Neuron (in vitro differentiated cells): ENCODE measurements at regions not wholly inside any gene's neighbourhood (a gene's known extent, or its start where the extent isn't known, plus 50 kb on each side); places are given as distances from the start of the nearest gene placed in this dataset.
"Not testable (repeated sequence)": the region's sequence is repeated elsewhere in the genome, so short reads cannot be mapped to it uniquely, and the experiment has no call there.

Experiments used
- H2AFZ ChIP-seq: one replicate; pipeline ENCODE4 v1.6.1; 2013; ENCODE audit warnings: low read depth, mild to moderate bottlenecking, inconsistent platforms, low read length, moderate library complexity
- H3K27me3 ChIP-seq: one replicate; pipeline ENCODE4 v1.6.1; 2013; ENCODE audit warnings: low read length; ENCODE audit not compliant: insufficient read depth
- H3K36me3 ChIP-seq: one replicate; pipeline ENCODE4 v1.6.1; 2013; ENCODE audit warnings: low read length; ENCODE audit not compliant: insufficient read depth
- H3K4me1 ChIP-seq: one replicate; pipeline ENCODE4 v1.6.1; 2013; ENCODE audit warnings: low read length; ENCODE audit not compliant: insufficient read depth
- H3K4me3 ChIP-seq: 2 replicates; pipeline ENCODE4 v1.5.1; 2013; ENCODE audit warnings: mild to moderate bottlenecking, low read length, moderate library complexity
- H3K9me3 ChIP-seq: one replicate; pipeline ENCODE4 v1.6.1; 2013; ENCODE audit warnings: low read length

GRCh38 chr4:189001283-189001970 is 862.2 kb downstream of the TRIML1 start:
- Histone ChIP-seq H3K27me3 (no peaks in the 10 kb centered on the region), H3K4me1 (no peaks in the 10 kb centered on the region), H2AFZ (no peak overlapping the region), H3K9me3 (no peaks in the 10 kb centered on the region), H3K4me3 (no peak overlapping the region), H3K36me3 (no peaks in the 10 kb centered on the region)

GRCh38 chr4:189001971-189002450 is 862.8 kb downstream of the TRIML1 start:
- H3K4me1 ChIP-seq: no peaks in the 10 kb centered on the region
- no peaks in the 10 kb centered on the region for H3K27me3 ChIP-seq
- H2AFZ ChIP-seq: no peak overlapping the region
- no peak overlapping the region for H3K4me3 ChIP-seq
- no peaks in the 10 kb centered on the region for H3K36me3 ChIP-seq
- H3K9me3 ChIP-seq: no peaks in the 10 kb centered on the region

DNA sequence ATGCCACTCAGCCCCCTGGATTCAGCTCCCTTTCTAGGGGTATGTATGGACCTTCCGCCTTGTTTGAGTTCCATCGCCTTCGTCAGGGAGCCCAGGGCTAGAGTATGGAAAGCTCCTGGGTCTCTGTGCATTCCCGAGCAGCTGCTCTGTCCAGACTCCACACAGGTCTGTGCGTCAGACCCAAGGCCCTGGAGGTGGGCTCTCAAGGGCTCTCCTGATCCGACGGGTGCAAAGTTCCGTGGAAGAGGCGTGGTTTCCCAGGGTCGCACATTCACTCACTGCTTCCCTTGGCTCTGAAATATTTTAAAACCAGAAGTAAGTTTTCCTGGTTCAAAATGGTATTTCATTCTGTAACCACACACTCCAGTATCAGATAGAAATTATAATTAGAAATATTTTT is 863.2 kb downstream of the TRIML1 start:
- Histone ChIP-seq H2AFZ (no peak overlapping the region), H3K4me1 (no peaks in the 10 kb centered on the region), H3K9me3 (no peaks in the 10 kb centered on the region), H3K27me3 (no peaks in the 10 kb centered on the region), H3K36me3 (no peaks in the 10 kb centered on the region), H3K4me3 (no peak overlapping the region)

DNA sequence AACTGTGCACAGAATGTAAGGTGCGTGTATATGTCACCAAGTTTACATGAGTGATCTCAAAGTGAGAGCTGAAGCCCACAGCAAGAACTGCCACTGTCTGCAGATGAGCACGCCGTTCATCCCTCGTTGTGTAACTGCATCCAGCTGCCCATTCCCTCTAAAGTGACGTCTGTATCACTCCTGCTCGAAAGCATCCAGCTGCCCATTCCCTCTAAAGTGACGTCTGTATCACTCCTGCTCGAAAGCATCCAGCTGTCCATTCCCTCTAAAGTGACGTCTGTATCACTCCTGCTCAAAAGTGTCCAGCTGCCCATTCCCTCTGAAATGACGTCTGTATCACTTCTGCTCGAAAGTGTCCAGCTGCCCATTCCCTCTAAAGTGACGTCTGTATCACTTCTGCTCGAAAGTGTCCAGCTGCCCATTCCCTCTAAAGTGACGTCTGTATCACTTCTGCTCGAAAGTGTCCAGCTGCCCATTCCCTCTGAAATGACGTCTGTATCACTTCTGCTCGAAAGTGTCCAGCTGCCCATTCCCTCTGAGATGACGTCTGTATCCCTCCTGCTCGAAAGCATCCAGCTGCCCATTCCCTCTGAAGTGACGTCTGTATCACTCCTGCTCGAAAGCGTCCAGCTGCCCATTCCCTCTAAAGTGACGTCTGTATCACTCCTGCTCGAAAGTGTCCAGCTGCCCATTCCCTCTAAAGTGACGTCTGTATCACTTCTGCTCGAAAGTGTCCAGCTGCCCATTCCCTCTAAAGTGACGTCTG is 871.4 kb downstream of the TRIML1 start:
- not testable (repeated sequence) for H3K4me1 ChIP-seq, H3K27me3 ChIP-seq, H3K36me3 ChIP-seq, H3K9me3 ChIP-seq, H2AFZ ChIP-seq, H3K4me3 ChIP-seq

GRCh38 chr4:189021831-189022230 is 882.6 kb downstream of the TRIML1 start:
- H3K27me3 ChIP-seq: no peaks in the 10 kb centered on the region
- no peaks in the 10 kb centered on the region for H3K36me3 ChIP-seq
- no peaks in the 10 kb centered on the region for H3K9me3 ChIP-seq
- H3K4me1 ChIP-seq: no peaks in the 10 kb centered on the region
- H3K4me3 ChIP-seq: no peak overlapping the region
- no peak overlapping the region for H2AFZ ChIP-seq

GRCh38 chr4:189022440-189023035 is 883.3 kb downstream of the TRIML1 start:
- H3K4me3 ChIP-seq: no peak overlapping the region
- no peaks in the 10 kb centered on the region for H3K4me1 ChIP-seq
- H3K36me3 ChIP-seq: no peaks in the 10 kb centered on the region
- no peaks in the 10 kb centered on the region for H3K9me3 ChIP-seq
- no peaks in the 10 kb centered on the region for H3K27me3 ChIP-seq
- no peak overlapping the region for H2AFZ ChIP-seq

DNA sequence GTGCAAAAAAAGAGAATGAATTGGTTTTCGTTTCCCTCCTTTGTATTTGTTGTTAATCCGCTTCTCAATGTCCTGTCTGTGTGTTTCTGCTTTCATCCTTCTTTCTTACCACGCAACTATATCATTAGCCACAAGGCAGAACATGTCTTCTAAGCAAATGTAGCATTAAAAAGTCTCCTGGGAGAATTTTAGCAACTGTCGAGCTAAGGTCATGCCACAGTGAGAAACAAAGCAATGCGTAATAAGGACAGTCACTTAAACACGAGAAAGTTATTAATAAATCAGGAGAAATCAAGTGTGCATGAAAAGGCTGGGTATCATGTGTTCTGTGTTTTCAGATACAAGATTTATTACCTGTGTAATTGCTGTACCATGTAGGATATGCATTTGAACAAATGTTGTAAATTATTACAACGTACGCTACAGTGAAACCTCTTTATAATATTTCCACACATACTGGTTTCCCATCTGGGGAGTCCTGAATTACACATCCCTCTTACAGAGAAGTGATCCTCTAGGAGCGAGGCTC is 890.8 kb downstream of the TRIML1 start:
- no peaks in the 10 kb centered on the region for H3K27me3 ChIP-seq
- H3K4me3 ChIP-seq: no peak overlapping the region
- no peak overlapping the region for H2AFZ ChIP-seq
- no peaks in the 10 kb centered on the region for H3K4me1 ChIP-seq
- H3K36me3 ChIP-seq: no peaks in the 10 kb centered on the region
- H3K9me3 ChIP-seq: no peaks in the 10 kb centered on the region

DNA sequence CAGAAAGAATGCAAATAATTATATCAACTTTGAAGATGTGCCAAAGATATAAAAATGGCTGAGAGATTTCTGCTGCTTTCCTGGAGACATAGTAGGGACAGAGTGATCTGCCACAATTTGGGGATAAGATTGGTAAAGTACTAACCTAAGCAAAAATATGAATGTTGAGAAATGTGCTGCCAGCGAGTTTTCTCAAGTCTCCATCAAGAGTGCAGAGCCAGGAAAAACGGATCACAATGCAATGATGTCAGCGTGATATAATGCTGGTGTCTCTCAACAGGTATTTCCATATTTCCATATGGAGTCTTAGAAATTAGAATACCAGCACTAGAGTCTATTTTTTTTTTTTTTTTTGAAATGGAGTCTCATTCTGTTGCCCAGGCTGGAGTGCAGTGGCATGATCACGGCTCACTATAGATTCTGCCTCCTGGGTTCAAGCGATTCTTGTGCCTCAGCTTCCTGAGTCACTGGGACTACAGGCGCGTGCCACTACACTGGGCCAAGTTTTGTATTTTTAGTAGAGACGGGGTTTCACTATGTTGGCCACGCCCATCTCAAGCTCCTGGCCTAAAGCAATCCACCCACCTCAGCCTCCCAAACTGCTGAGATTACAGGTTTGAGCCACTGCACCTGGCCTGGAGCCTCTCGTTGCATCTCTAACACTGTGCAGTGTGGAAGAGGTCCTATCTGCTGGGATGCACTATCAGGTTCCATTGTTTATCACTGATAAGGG is 893.5 kb downstream of the TRIML1 start:
- H3K27me3 ChIP-seq: no peaks in the 10 kb centered on the region
- H2AFZ ChIP-seq: no peak overlapping the region
- H3K36me3 ChIP-seq: no peaks in the 10 kb centered on the region
- no peak overlapping the region for H3K4me3 ChIP-seq
- no peaks in the 10 kb centered on the region for H3K4me1 ChIP-seq
- H3K9me3 ChIP-seq: no peaks in the 10 kb centered on the region

DNA sequence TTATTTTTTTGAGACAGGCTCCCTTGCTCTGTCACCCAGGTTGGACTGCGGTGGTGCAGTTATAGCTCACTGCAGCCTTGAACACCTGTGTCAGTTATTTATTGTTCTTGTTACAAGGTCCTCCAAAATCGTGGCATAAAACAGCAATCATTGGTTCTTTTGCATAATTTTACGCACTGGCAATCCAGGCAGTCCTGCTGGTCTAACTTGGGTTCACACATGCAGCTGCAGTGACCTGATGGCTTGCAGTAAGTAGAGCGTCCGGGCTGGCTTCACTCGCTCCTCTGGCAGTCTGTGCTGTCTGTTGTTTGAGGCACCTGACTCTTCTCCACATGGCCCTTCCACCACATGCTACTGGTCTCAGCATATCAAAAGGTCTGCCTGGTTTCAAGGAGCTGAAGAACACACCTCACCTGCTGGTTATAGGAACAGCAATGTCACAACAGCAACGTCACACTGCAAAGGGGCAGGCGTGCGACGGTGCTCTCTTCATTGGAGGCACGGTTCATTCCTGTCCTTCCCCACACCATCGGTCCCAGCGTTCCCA is 894.6 kb downstream of the TRIML1 start:
- H3K9me3 ChIP-seq: no peaks in the 10 kb centered on the region
- H3K4me1 ChIP-seq: no peaks in the 10 kb centered on the region
- H3K36me3 ChIP-seq: no peaks in the 10 kb centered on the region
- no peaks in the 10 kb centered on the region for H3K27me3 ChIP-seq
- no peak overlapping the region for H3K4me3 ChIP-seq
- H2AFZ ChIP-seq: no peak overlapping the region

GRCh38 chr4:189035091-189035490 is 895.9 kb downstream of the TRIML1 start:
- no peak overlapping the region for H2AFZ ChIP-seq
- H3K9me3 ChIP-seq: no peaks in the 10 kb centered on the region

DNA sequence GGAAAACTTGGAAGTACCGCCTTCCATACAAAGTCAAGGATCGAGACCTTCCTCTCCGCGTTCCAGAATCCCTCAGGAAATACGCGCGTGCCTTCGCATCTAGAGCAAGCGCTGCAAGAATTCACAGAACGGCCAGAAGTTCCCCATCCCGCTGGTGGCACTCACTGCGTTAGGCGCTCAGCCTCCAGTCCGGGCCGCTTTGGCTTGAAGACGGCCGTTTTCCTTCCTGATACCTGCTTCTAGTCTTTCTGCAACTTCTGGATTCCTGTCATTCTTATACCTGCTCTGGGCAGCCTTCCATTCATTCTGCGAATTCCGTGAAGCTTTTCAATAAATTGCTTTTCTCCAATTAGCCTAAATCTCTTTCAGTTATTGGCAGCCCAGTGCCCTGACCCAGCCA is 896.4 kb downstream of the TRIML1 start:
- Histone ChIP-seq H3K4me3 (no peak overlapping the region), H2AFZ (no peak overlapping the region), H3K4me1 (no peaks in the 10 kb centered on the region), H3K36me3 (no peaks in the 10 kb centered on the region), H3K9me3 (no peaks in the 10 kb centered on the region), H3K27me3 (no peaks in the 10 kb centered on the region)

More at GRCh38 chr4:189035091-189035490, 895.9 kb downstream of the TRIML1 start:
- H3K4me1 ChIP-seq: no peaks in the 10 kb centered on the region
- H3K4me3 ChIP-seq: no peak overlapping the region
- no peaks in the 10 kb centered on the region for H3K36me3 ChIP-seq
- no peaks in the 10 kb centered on the region for H3K27me3 ChIP-seq

DNA sequence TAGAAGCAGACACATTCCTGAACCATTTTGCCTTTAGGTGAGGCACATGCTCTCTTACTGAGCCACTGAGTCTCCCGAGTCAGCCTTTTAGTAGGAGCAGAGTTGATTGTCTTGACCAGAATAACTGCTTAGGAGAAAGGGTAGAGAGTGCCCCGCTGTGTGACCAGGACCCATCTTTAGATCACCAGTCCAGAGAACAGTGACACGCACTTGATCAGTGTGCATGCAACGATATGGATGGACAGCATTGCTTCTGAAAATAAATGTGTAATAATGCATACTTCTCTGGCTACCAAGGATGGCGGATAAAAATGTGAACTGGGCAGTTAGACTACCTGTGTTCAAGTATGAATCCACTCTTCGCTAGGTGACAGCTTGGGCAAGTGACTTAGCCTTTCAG is 897.7 kb downstream of the TRIML1 start:
- Histone ChIP-seq H3K27me3 (no peaks in the 10 kb centered on the region), H3K4me3 (no peak overlapping the region), H3K9me3 (no peaks in the 10 kb centered on the region), H2AFZ (no peak overlapping the region), H3K36me3 (no peaks in the 10 kb centered on the region), H3K4me1 (no peaks in the 10 kb centered on the region)
